ENCODE measurements at regions not wholly inside any gene's neighbourhood (a gene's known extent, or its start where the extent isn't known, plus 50 kb on each side); places are given as distances from the start of the nearest gene placed in this dataset.

DNA sequence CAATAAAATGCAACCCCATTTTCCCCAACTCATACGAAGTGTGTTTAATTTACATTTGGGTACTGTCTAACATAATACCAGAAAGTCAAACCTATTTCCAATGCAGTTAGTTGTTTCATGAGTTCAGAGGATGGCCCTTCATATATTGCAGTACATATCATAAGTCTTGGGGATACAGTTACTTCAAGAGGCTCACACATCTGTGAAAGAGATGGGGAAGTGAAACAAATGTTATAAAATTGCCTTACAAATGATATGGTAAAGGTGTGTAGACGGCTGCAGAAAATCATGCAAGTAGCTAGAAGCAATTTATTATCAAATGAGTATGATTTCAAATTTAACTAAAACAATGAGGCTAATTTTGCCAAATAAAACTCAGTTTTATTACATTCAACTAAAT, 219.0 kb upstream of the CDH12 start:
- Histone ChIP-seq H3K36me3 (ENCODE audit: low read depth) (no peaks in the 10 kb centered on the region), H4K20me1 (ENCODE audit: insufficient read depth) (no peaks in the 10 kb centered on the region), H2AFZ (no peak overlapping the region), H3F3A (ENCODE audit: insufficient read depth) (no peaks in the 10 kb centered on the region), H3K4me1 (ENCODE audit: insufficient read depth) (no peaks in the 10 kb centered on the region), H3K9me2 (ENCODE audit: insufficient read depth) (no peaks in the 10 kb centered on the region), H3K9me3 (ENCODE audit: low read depth) (no peaks in the 10 kb centered on the region), H3K9ac (no peak overlapping the region), H3K27me3 (replicated peaks; ENCODE audit: insufficient read depth) (no peaks in the 10 kb centered on the region), H3K27ac (no peak overlapping the region), H3K4me3 (no peak overlapping the region), H3K79me2 (ENCODE audit: insufficient read depth) (no peaks in the 10 kb centered on the region), H3K4me2 (ENCODE audit: unreplicated experiment) (no peak overlapping the region)
- TF ChIP-seq EZH2phosphoT487 (IDR thresholded peaks at IDR 0.05; ENCODE audit: insufficient read depth, low read depth) (no peak), EZH2 (IDR thresholded peaks at IDR 0.05; ENCODE audit: insufficient read depth, poor library complexity, severe bottlenecking) (no peak)
- WGBS, 2 experiments (ENCODE audit: low coverage in 1 of 2, low lambda C conversion rate in 2 of 2, missing lambda C conversion rate in 2 of 2), result 18 to 28% methylated on average over 2 of the region's 2 CpGs
- DNase-seq, result no peak
- in situ Hi-C loops (cut with MboI), result no loop called here

DNA sequence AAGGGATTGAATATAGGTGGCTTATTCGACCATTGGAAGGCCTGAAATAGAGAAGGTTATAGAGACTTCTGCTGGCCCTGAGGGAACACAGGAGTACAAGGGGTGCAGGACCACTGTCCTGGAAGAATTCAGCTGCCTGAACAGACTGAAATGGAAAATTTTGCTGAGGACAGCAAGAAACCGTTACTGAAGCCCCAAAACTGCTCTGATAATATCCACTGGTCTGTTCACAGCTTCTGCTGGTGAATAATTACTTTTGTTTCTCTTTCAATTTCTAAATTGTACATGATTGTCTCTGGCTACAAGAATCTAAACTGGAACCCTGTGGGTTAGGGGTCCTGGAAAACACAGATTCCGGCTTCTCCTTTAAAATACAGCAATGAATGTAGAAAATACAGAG, 218.5 kb upstream of the CDH12 start:
- WGBS, 2 experiments (ENCODE audit: low coverage in 1 of 2, low lambda C conversion rate in 2 of 2, missing lambda C conversion rate in 2 of 2), result 7 to 17% methylated on average over 3 of the region's 3 CpGs
- H3K9me3 ChIP-seq (ENCODE audit: low read depth), result no peaks in the 10 kb centered on the region

DNA sequence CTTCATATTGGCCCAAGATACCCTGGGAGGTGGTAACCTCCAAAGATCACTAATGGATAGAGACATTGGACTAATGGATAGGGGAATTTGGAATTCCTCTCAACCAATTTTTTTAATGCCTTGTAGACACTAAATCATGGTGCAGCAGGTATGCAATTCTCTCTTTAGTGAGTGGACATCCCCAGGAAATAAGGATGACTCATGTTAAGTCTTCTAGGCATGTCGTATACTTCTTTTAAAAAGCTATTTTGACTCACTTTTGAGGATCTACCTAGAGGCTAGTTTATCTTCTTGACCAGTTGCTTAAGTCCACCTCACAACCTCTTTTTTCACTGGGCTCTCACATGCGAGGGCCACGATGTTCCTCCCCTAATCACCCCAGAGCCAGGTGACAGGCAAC, 211.6 kb upstream of the CDH12 start:
- in situ Hi-C loops (cut with MboI), result no loop called here
- H2AFZ ChIP-seq, result no peak overlapping the region
- WGBS, 2 experiments (ENCODE audit: low coverage in 1 of 2, low lambda C conversion rate in 2 of 2, missing lambda C conversion rate in 2 of 2), result 46 to 48% methylated on average over 3 of the region's 3 CpGs

More for the DNA sequence above, 218.5 kb upstream of the CDH12 start:
- Histone ChIP-seq H4K20me1 (ENCODE audit: insufficient read depth) (no peaks in the 10 kb centered on the region), H3F3A (ENCODE audit: insufficient read depth) (no peaks in the 10 kb centered on the region), H3K9me2 (ENCODE audit: insufficient read depth) (no peaks in the 10 kb centered on the region), H3K4me3 (no peak overlapping the region), H3K27me3 (replicated peaks; ENCODE audit: insufficient read depth) (no peaks in the 10 kb centered on the region), H3K36me3 (ENCODE audit: low read depth) (no peaks in the 10 kb centered on the region), H3K4me2 (ENCODE audit: unreplicated experiment) (no peak overlapping the region), H2AFZ (no peak overlapping the region), H3K79me2 (ENCODE audit: insufficient read depth) (no peaks in the 10 kb centered on the region), H3K27ac (no peak overlapping the region), H3K9ac (no peak overlapping the region), H3K4me1 (ENCODE audit: insufficient read depth) (no peaks in the 10 kb centered on the region)
- in situ Hi-C loops (cut with MboI), result no loop called here
- TF ChIP-seq EZH2phosphoT487 (IDR thresholded peaks at IDR 0.05; ENCODE audit: insufficient read depth, low read depth) (no peak), EZH2 (IDR thresholded peaks at IDR 0.05; ENCODE audit: insufficient read depth, poor library complexity, severe bottlenecking) (no peak)
- DNase-seq, result no peak

DNA sequence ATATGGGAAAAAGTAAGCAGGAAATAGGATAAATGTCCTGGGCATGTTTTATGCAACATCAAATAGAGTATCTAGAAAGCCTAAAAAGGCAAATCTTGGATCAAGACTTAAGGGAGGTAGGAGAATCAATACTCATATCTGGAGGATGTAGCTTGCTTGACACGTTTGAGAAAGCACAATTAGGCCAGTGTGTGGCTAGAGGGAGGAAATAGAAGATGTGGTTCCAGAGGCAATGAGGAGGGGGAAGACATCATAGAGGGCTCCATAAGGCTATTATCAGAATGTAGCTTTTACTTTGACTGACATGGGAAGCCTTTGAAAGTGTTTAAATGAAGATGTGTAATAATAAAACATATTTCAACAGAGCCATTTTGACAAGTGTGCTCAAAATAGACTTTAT, 200.7 kb upstream of the CDH12 start:
- no peak for DNase-seq
- Histone ChIP-seq H3K27me3 (replicated peaks; ENCODE audit: insufficient read depth) (no peaks in the 10 kb centered on the region), H3K79me2 (ENCODE audit: insufficient read depth) (no peaks in the 10 kb centered on the region), H3K9ac (no peak overlapping the region), H3K9me3 (ENCODE audit: low read depth) (no peaks in the 10 kb centered on the region), H2AFZ (no peak overlapping the region), H4K20me1 (ENCODE audit: insufficient read depth) (no peaks in the 10 kb centered on the region), H3K27ac (no peak overlapping the region), H3K4me3 (no peak overlapping the region), H3F3A (ENCODE audit: insufficient read depth) (no peaks in the 10 kb centered on the region), H3K4me1 (ENCODE audit: insufficient read depth) (no peaks in the 10 kb centered on the region), H3K4me2 (ENCODE audit: unreplicated experiment) (no peak overlapping the region), H3K36me3 (ENCODE audit: low read depth) (no peaks in the 10 kb centered on the region), H3K9me2 (ENCODE audit: insufficient read depth) (no peaks in the 10 kb centered on the region)
- in situ Hi-C loops (cut with MboI), result no loop called here
- no peak for TF ChIP-seq EZH2 (IDR thresholded peaks at IDR 0.05; ENCODE audit: insufficient read depth, poor library complexity, severe bottlenecking)
- TF ChIP-seq EZH2phosphoT487 (IDR thresholded peaks at IDR 0.05; ENCODE audit: insufficient read depth, low read depth), result no peak
- WGBS, 2 experiments (ENCODE audit: low coverage in 1 of 2, low lambda C conversion rate in 2 of 2, missing lambda C conversion rate in 2 of 2), result 4 to 6% methylated on average over 1 of the region's 1 CpG

More for the DNA sequence above, 211.6 kb upstream of the CDH12 start:
- Histone ChIP-seq H3K27ac (no peak overlapping the region), H3K4me1 (ENCODE audit: insufficient read depth) (no peaks in the 10 kb centered on the region), H3K4me2 (ENCODE audit: unreplicated experiment) (no peak overlapping the region), H3K36me3 (ENCODE audit: low read depth) (no peaks in the 10 kb centered on the region), H3K79me2 (ENCODE audit: insufficient read depth) (no peaks in the 10 kb centered on the region), H3K9me3 (ENCODE audit: low read depth) (no peaks in the 10 kb centered on the region), H3K9me2 (ENCODE audit: insufficient read depth) (no peaks in the 10 kb centered on the region), H3F3A (ENCODE audit: insufficient read depth) (no peaks in the 10 kb centered on the region), H4K20me1 (ENCODE audit: insufficient read depth) (no peaks in the 10 kb centered on the region), H3K27me3 (replicated peaks; ENCODE audit: insufficient read depth) (no peaks in the 10 kb centered on the region), H3K9ac (no peak overlapping the region), H3K4me3 (no peak overlapping the region)
- DNase-seq, result no peak
- TF ChIP-seq EZH2phosphoT487 (IDR thresholded peaks at IDR 0.05; ENCODE audit: insufficient read depth, low read depth) (no peak), EZH2 (IDR thresholded peaks at IDR 0.05; ENCODE audit: insufficient read depth, poor library complexity, severe bottlenecking) (no peak)

DNA sequence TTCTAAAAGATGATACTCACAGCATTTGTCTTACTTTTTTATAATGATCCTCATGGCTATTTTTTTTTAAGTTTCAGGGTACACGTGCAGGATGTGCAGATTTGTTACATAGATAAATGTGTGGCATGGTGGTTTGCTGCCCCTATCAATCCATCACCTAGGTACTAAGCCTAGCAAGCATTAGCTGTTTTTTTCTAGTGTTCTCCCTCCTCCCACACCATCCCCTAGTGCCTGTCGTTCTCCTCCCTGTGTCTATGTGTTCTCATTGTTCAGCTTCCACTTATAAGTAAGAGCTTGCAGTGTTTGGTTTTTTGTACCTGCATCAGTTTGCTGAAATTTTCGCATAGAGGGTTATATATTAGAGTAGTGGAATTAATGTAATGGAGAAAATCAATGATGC, 189.1 kb upstream of the CDH12 start:
- Histone ChIP-seq H2AFZ (no peak overlapping the region), H3K4me3 (no peak overlapping the region), H3K79me2 (ENCODE audit: insufficient read depth) (no peaks in the 10 kb centered on the region), H3K4me1 (ENCODE audit: insufficient read depth) (no peaks in the 10 kb centered on the region), H3F3A (ENCODE audit: insufficient read depth) (no peaks in the 10 kb centered on the region), H4K20me1 (ENCODE audit: insufficient read depth) (no peaks in the 10 kb centered on the region), H3K9me2 (ENCODE audit: insufficient read depth) (no peaks in the 10 kb centered on the region), H3K27me3 (replicated peaks; ENCODE audit: insufficient read depth) (no peaks in the 10 kb centered on the region), H3K36me3 (ENCODE audit: low read depth) (no peaks in the 10 kb centered on the region), H3K27ac (no peak overlapping the region), H3K9ac (no peak overlapping the region), H3K9me3 (ENCODE audit: low read depth) (no peaks in the 10 kb centered on the region), H3K4me2 (ENCODE audit: unreplicated experiment) (no peak overlapping the region)
- TF ChIP-seq EZH2phosphoT487 (IDR thresholded peaks at IDR 0.05; ENCODE audit: insufficient read depth, low read depth) (no peak), EZH2 (IDR thresholded peaks at IDR 0.05; ENCODE audit: insufficient read depth, poor library complexity, severe bottlenecking) (no peak)
- WGBS, 2 experiments (ENCODE audit: low coverage in 1 of 2, low lambda C conversion rate in 2 of 2, missing lambda C conversion rate in 2 of 2), result 3 to 12% methylated on average over 3 of the region's 3 CpGs
- in situ Hi-C loops (cut with MboI), result no loop called here
- no peak for DNase-seq
